GM12874 (cell line): ENCODE measurements at regions not wholly inside any gene's neighbourhood (a gene's known extent, or its start where the extent isn't known, plus 50 kb on each side); places are given as distances from the start of the nearest gene placed in this dataset.
A peak's percentile ranks its signal among the peaks of the same experiment; 100 is the strongest.

Source experiments
- TF ChIP-seq, protein P1 (sequence below): IDR thresholded peaks from 2 replicates; pipeline ENCODE4 v1.5.1; 2011; ENCODE audit warnings: low read depth, mild to moderate bottlenecking, control low read depth, low read length, moderate library complexity; ENCODE audit not compliant: insufficient read depth

DNA sequence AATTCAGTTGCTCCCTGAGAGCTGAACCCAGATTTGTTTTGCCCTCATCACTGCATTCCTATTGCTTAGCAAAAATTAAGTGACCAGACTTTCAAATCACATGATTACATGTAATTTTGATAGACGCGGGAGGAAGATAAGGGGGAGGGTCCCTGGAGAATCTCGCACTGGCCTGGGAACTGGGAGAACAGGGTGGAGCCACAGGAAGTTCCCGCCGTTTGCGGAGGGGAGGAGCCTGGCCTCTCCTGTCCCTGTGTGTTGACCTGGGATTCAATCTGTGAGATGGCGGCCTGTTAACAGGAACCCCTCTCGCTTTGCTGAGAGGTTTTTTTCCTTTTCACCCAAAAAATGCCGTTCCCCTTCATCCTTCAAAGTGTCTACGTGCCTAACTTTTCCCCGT lies 142.9 kb upstream of the OR13F1 start:
- TF ChIP-seq, protein P1, sequence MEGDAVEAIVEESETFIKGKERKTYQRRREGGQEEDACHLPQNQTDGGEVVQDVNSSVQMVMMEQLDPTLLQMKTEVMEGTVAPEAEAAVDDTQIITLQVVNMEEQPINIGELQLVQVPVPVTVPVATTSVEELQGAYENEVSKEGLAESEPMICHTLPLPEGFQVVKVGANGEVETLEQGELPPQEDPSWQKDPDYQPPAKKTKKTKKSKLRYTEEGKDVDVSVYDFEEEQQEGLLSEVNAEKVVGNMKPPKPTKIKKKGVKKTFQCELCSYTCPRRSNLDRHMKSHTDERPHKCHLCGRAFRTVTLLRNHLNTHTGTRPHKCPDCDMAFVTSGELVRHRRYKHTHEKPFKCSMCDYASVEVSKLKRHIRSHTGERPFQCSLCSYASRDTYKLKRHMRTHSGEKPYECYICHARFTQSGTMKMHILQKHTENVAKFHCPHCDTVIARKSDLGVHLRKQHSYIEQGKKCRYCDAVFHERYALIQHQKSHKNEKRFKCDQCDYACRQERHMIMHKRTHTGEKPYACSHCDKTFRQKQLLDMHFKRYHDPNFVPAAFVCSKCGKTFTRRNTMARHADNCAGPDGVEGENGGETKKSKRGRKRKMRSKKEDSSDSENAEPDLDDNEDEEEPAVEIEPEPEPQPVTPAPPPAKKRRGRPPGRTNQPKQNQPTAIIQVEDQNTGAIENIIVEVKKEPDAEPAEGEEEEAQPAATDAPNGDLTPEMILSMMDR = no peak

DNA sequence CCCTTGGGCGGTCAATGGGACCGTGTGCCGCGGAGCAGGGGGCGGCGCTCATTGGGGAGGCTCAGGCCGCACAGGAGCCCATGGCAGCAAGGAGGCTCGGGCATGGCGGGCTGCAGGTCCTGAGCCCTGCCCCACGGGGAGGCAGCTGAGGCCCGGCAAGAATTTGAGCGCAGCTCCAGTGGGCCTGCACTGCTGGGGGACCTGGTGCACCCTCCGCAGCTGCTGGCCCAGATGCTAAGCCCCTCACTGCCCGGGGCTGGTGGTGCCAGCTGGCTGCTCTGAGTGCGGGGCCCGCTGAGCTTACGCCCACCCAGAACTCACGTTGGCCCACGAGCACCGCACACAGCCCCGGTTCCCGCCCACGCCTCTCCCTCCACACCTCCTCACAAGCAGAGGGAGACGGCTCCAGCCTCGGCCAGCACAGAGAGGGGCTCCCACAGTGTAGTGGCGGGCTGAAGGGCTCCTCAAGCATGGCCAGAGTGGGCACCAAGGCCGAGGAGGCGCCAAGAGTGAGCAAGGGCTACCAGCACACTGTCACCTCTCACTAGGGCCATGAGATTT lies 141.1 kb upstream of the OR13F1 start:
- TF ChIP-seq, protein P1 = no peak

DNA sequence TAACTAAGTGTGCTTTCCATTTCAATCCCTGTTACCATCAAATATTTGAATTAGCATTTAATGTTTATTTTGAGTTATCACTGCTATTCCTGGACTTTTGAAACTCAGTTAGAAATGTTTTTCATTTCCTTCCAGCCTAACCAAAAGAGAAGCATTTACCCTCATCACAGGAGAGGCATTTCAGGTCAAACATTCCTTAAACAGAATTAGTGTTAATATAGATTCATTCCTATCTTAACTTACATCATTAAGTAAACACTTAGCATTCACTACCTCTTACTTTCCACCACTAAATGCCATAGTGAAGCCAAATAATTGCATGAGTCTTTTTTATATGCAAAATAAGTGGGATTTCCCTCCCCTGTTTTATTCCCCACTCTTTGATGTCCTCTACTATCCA lies 136.6 kb upstream of the OR13F1 start:
- TF ChIP-seq, protein P1 = no peak

DNA sequence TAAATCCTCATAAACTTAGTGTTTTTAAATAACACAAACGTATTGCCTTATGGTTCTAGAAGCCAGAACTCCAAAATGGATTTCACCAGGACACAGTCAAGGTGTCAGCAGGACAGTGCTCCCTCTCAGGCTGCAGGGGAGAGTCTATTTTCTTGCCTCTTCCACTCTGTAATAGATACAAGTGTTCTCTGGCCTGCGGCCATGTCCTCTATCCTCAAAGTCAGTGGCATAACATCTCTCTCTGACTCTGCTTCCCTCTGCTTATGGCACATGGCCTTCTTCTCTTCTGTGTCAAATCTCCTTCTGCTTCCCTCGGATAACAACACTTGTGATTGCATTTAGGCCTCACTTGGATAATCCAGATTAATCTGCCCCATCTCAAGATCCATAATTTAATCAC lies 129.4 kb upstream of the OR13F1 start:
- TF ChIP-seq, protein P1 = no peak

DNA sequence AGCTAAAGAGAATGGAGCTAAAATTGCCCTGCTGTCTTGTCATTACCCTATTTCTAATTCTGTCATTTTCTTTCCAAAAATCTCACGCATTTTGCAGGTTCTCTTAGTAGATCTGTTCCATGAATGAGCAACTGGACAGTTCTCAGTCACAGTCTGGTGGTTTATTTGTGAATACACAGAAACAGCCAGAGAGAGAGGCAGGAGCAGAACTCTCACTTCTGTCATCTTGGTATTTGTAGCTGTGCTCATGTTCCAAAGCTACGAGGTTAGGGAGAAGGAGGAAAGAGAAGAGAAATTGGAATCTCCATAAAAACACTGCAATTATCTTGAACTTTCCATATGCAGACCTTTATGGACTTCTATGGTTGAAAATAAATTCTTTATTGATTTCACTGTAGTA lies 118.0 kb upstream of the OR13F1 start:
- TF ChIP-seq, protein P1 = no peak

DNA sequence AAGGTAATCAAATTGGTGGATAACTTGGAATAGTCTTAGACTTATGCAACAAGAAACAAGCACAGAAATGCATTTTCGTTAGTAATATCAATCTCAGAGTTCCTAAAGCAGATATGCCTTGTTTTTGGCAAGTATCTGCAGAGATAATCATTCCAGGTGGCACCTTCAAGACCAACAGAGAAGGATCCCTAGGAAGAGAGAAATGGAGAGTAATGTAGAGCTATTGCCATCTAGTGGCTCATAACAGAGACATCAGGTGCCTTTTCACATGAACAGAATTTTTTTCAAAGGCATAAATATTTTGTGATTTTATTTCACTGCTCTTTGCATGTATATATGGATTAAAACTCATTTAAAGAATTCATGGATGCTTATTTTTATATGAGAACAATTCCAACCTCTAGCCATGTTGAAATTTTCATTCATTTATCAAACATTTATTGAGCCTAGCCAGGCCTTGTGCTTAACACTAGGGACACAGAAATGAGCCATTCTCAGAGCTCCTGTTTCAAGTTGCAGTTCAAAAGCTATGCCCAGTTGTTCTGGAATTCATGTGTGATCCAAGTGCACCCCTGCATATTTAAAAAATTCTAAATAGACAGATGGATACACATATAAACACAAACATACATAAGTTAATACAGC lies 117.5 kb upstream of the OR13F1 start:
- TF ChIP-seq, protein P1 = peak; percentile 49; the same call in 1 of the 2 replicates

DNA sequence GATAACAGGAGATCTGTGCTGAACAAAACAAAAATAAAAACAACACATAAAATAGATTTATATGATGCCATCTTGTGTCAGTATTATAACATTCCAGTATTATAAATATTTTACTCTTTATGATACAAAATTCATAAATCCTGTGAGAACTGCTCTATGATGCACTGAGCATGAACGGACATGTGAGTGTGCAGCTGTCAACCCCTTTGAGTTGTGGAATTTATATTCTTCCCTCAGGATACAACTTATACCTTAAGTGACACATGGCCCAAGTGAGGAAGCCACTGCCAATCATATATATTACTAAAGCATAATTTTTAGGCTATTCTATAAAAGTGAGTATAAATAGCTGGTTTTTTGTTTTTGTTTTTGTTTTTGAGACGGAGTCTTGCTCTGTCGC lies 116.0 kb upstream of the OR13F1 start:
- TF ChIP-seq, protein P1 = no peak
